Vagina (tissue), 2 donors: ENCODE measurements at regions not wholly inside any gene's neighbourhood (a gene's known extent, or its start where the extent isn't known, plus 50 kb on each side); places are given as distances from the start of the nearest gene placed in this dataset.

Experiments
- DNase-seq, 2 donors: peaks; one replicate each; pipeline ENCODE4 v3.0.0-alpha.2; 2017; ENCODE audit errors: extremely low spot score in 2 of 2
- H3K27ac ChIP-seq: fragments of 200-600 bp; sonication (generic); one replicate; pipeline ENCODE4 v1.5.1; 2019
- H3K27me3 ChIP-seq: fragments of 200-600 bp; sonication (generic); one replicate; pipeline ENCODE4 v1.5.1; 2019
- H3K36me3 ChIP-seq, 2 donors: fragments of 200-600 bp; sonication (generic); one replicate each; pipeline ENCODE4 v1.5.1; 2017 to 2019
- H3K4me1 ChIP-seq: fragments of 200-600 bp; sonication (generic); one replicate; pipeline ENCODE4 v1.5.1; 2019
- H3K4me3 ChIP-seq, 2 donors: fragments of 200-600 bp; sonication (generic); 1 replicate in 1 of 2; 2 replicates in 1 of 2; pipeline ENCODE4 v1.5.1; 2016 to 2019
- H3K9me3 ChIP-seq: fragments of 200-600 bp; sonication (generic); one replicate; pipeline ENCODE4 v1.5.1; 2019
- CTCF ChIP-seq, 3 experiments: fragments of 450-650 bp in 2 of 3; fragments of 200-600 bp in 1 of 3; sonication (generic) in 1 of 3; IDR thresholded peaks; one replicate each; pipeline ENCODE4 v1.5.1; 2017 to 2019; ENCODE audit warnings: antibody characterized with exemption in 3 of 3, mild to moderate bottlenecking in 2 of 3, moderate library complexity in 2 of 3
- POLR2A ChIP-seq, 2 donors: fragments of 450-650 bp; IDR thresholded peaks; one replicate each; pipeline ENCODE4 v1.6.1; 2017; ENCODE audit warnings: antibody characterized with exemption in 2 of 2, mild to moderate bottlenecking in 2 of 2, moderate library complexity in 2 of 2
- POLR2AphosphoS5 ChIP-seq, 2 donors: sonication (generic); formaldehyde crosslinking; IDR thresholded peaks; one replicate each; pipeline ENCODE4 v1.9.0; 2017; ENCODE audit warnings: antibody characterized with exemption in 2 of 2, mild to moderate bottlenecking in 2 of 2, low read depth in 1 of 2; ENCODE audit not compliant: insufficient read depth in 1 of 2
- intact Hi-C: fragments of 100-400 bp; cut with DNase I; formaldehyde crosslinking; loops from one replicate; pipeline ENCODE4 v1.15.1; 2023

- no peaks in the 10 kb centered on the region for H3K4me1 ChIP-seq
- intact Hi-C loops: no loop called here
- no peaks in the 10 kb centered on the region for H3K27me3 ChIP-seq
- no peaks in the 10 kb centered on the region for H3K36me3 ChIP-seq
- no peak overlapping the region for H3K4me3 ChIP-seq
- H3K9me3 ChIP-seq: no peaks in the 10 kb centered on the region
- no peak for DNase-seq
- TF ChIP-seq POLR2A (IDR thresholded peaks at IDR 0.05): no peak
- TF ChIP-seq POLR2AphosphoS5 (IDR thresholded peaks at IDR 0.05; ENCODE audit: insufficient read depth in 1 of 2, low read depth in 1 of 2): no peak
- TF ChIP-seq CTCF (IDR thresholded peaks at IDR 0.05): no peak
- no peak overlapping the region for H3K27ac ChIP-seq
Measured at GRCh38 chr2:129580001-129580400, 399.5 kb upstream of the RAB6C start.

- Histone ChIP-seq H3K27ac (no peak overlapping the region), H3K36me3 (no peaks in the 10 kb centered on the region)
Measured at GRCh38 chr2:129585760-129586159, 393.7 kb upstream of the RAB6C start.

GRCh38 chr2:129587426-129588064 lies 391.9 kb upstream of the RAB6C start:
- no peaks in the 10 kb centered on the region for H3K4me1 ChIP-seq
- no peaks in the 10 kb centered on the region for H3K9me3 ChIP-seq
- intact Hi-C loops: no loop called here
- no peak overlapping the region for H3K4me3 ChIP-seq
- no peak for DNase-seq
- no peaks in the 10 kb centered on the region for H3K36me3 ChIP-seq
- H3K27me3 ChIP-seq: no peaks in the 10 kb centered on the region
- no peak overlapping the region for H3K27ac ChIP-seq
- no peak for TF ChIP-seq CTCF (IDR thresholded peaks at IDR 0.05)
- no peak for TF ChIP-seq POLR2AphosphoS5 (IDR thresholded peaks at IDR 0.05; ENCODE audit: insufficient read depth in 1 of 2, low read depth in 1 of 2)
- TF ChIP-seq POLR2A (IDR thresholded peaks at IDR 0.05): no peak

More at GRCh38 chr2:129585760-129586159, 393.7 kb upstream of the RAB6C start:
- no peak for TF ChIP-seq CTCF (IDR thresholded peaks at IDR 0.05)
- no peak for TF ChIP-seq POLR2A (IDR thresholded peaks at IDR 0.05)
- no peak for TF ChIP-seq POLR2AphosphoS5 (IDR thresholded peaks at IDR 0.05; ENCODE audit: insufficient read depth in 1 of 2, low read depth in 1 of 2)
- Histone ChIP-seq H3K9me3 (no peaks in the 10 kb centered on the region), H3K4me1 (no peaks in the 10 kb centered on the region), H3K27me3 (no peaks in the 10 kb centered on the region), H3K4me3 (no peak overlapping the region)
- no peak for DNase-seq
- intact Hi-C loops: no loop called here

- Histone ChIP-seq H3K36me3 (no peaks in the 10 kb centered on the region), H3K27ac (no peak overlapping the region), H3K4me1 (no peaks in the 10 kb centered on the region), H3K9me3 (no peaks in the 10 kb centered on the region), H3K4me3 (no peak overlapping the region), H3K27me3 (no peaks in the 10 kb centered on the region)
- TF ChIP-seq POLR2A (IDR thresholded peaks at IDR 0.05) (no peak), POLR2AphosphoS5 (IDR thresholded peaks at IDR 0.05; ENCODE audit: insufficient read depth in 1 of 2, low read depth in 1 of 2) (no peak), CTCF (IDR thresholded peaks at IDR 0.05) (no peak)
- intact Hi-C loops: no loop called here
- DNase-seq: no peak
Measured at GRCh38 chr2:129604560-129604959, 374.9 kb upstream of the RAB6C start.

GRCh38 chr2:129605646-129606045 lies 373.8 kb upstream of the RAB6C start:
- Histone ChIP-seq H3K4me3 (no peak overlapping the region), H3K36me3 (no peaks in the 10 kb centered on the region), H3K9me3 (no peaks in the 10 kb centered on the region), H3K27me3 (no peaks in the 10 kb centered on the region), H3K4me1 (no peaks in the 10 kb centered on the region), H3K27ac (no peak overlapping the region)
- DNase-seq: no peak
- intact Hi-C loops: no loop called here
- TF ChIP-seq POLR2AphosphoS5 (IDR thresholded peaks at IDR 0.05; ENCODE audit: insufficient read depth in 1 of 2, low read depth in 1 of 2): no peak
- TF ChIP-seq CTCF (IDR thresholded peaks at IDR 0.05): no peak
- TF ChIP-seq POLR2A (IDR thresholded peaks at IDR 0.05): no peak
